ENCODE measurements at regions not wholly inside any gene's neighbourhood (a gene's known extent, or its start where the extent isn't known, plus 50 kb on each side); places are given as distances from the start of the nearest gene placed in this dataset.

- TF ChIP-seq, protein P1, sequence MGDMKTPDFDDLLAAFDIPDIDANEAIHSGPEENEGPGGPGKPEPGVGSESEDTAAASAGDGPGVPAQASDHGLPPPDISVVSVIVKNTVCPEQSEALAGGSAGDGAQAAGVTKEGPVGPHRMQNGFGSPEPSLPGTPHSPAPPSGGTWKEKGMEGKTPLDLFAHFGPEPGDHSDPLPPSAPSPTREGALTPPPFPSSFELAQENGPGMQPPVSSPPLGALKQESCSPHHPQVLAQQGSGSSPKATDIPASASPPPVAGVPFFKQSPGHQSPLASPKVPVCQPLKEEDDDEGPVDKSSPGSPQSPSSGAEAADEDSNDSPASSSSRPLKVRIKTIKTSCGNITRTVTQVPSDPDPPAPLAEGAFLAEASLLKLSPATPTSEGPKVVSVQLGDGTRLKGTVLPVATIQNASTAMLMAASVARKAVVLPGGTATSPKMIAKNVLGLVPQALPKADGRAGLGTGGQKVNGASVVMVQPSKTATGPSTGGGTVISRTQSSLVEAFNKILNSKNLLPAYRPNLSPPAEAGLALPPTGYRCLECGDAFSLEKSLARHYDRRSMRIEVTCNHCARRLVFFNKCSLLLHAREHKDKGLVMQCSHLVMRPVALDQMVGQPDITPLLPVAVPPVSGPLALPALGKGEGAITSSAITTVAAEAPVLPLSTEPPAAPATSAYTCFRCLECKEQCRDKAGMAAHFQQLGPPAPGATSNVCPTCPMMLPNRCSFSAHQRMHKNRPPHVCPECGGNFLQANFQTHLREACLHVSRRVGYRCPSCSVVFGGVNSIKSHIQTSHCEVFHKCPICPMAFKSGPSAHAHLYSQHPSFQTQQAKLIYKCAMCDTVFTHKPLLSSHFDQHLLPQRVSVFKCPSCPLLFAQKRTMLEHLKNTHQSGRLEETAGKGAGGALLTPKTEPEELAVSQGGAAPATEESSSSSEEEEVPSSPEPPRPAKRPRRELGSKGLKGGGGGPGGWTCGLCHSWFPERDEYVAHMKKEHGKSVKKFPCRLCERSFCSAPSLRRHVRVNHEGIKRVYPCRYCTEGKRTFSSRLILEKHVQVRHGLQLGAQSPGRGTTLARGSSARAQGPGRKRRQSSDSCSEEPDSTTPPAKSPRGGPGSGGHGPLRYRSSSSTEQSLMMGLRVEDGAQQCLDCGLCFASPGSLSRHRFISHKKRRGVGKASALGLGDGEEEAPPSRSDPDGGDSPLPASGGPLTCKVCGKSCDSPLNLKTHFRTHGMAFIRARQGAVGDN (IDR thresholded peaks at IDR 0.05) = no peak
- TF ChIP-seq NFYA (IDR thresholded peaks at IDR 0.05; ENCODE audit: borderline replicate concordance, low read depth, low read length) (no peak), NBN (IDR thresholded peaks at IDR 0.05) (no peak), CBFB (IDR thresholded peaks at IDR 0.05; ENCODE audit: low read depth) (no peak), IKZF2 (IDR thresholded peaks at IDR 0.05) (no peak), WRNIP1 (IDR thresholded peaks at IDR 0.05; ENCODE audit: borderline replicate concordance, low read depth, low read length) (no peak), ATF2 (IDR thresholded peaks at IDR 0.05; ENCODE audit: low read length) (no peak), EZH2 (IDR thresholded peaks at IDR 0.05; ENCODE audit: borderline replicate concordance, control insufficient read depth, low read depth, low read length) (no peak), SMARCA5 (IDR thresholded peaks at IDR 0.05) (no peak), PAX8 (IDR thresholded peaks at IDR 0.05) (no peak), SPI1 (IDR thresholded peaks at IDR 0.05; ENCODE audit: borderline replicate concordance, insufficient read depth, low read depth, low read length) (no peak)
- TF ChIP-seq, protein P2, sequence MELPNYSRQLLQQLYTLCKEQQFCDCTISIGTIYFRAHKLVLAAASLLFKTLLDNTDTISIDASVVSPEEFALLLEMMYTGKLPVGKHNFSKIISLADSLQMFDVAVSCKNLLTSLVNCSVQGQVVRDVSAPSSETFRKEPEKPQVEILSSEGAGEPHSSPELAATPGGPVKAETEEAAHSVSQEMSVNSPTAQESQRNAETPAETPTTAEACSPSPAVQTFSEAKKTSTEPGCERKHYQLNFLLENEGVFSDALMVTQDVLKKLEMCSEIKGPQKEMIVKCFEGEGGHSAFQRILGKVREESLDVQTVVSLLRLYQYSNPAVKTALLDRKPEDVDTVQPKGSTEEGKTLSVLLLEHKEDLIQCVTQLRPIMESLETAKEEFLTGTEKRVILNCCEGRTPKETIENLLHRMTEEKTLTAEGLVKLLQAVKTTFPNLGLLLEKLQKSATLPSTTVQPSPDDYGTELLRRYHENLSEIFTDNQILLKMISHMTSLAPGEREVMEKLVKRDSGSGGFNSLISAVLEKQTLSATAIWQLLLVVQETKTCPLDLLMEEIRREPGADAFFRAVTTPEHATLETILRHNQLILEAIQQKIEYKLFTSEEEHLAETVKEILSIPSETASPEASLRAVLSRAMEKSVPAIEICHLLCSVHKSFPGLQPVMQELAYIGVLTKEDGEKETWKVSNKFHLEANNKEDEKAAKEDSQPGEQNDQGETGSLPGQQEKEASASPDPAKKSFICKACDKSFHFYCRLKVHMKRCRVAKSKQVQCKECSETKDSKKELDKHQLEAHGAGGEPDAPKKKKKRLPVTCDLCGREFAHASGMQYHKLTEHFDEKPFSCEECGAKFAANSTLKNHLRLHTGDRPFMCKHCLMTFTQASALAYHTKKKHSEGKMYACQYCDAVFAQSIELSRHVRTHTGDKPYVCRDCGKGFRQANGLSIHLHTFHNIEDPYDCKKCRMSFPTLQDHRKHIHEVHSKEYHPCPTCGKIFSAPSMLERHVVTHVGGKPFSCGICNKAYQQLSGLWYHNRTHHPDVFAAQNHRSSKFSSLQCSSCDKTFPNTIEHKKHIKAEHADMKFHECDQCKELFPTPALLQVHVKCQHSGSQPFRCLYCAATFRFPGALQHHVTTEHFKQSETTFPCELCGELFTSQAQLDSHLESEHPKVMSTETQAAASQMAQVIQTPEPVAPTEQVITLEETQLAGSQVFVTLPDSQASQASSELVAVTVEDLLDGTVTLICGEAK (IDR thresholded peaks at IDR 0.05; ENCODE audit: borderline replicate concordance) = no peak
- in situ Hi-C loops (cut with MboI) = no loop called here
- DNase-seq (ENCODE audit: low read depth, low spot score) (no peak), ATAC-seq (no peak), FAIRE-seq (no peak)
- intact Hi-C loops (cut with micrococcal nuclease; ENCODE audit: unreplicated experiment) = no loop called here
- Histone ChIP-seq H3K4me3 (no peak overlapping the region), H3K4me2 (ENCODE audit: control insufficient read depth, insufficient read depth) (no peak overlapping the region), H3K27ac (ENCODE audit: control insufficient read depth, insufficient read depth) (no peak overlapping the region), H3K9me3 (replicated peaks; ENCODE audit: control insufficient read depth, insufficient read depth, low read length) (no peaks in the 10 kb centered on the region; the same call in 2 of the 3 replicates), H3K27me3 (replicated peaks in 1 of 2; ENCODE audit: control insufficient read depth in 2 of 2, insufficient read depth in 2 of 2, low read length in 1 of 2) (no peaks in the 10 kb centered on the region), H3K36me3 (ENCODE audit: control insufficient read depth in 2 of 2, insufficient read depth in 2 of 2, low read length in 1 of 2) (no peaks in the 10 kb centered on the region), H3K9ac (ENCODE audit: control insufficient read depth, insufficient read depth, low read length) (no peak overlapping the region), H4K20me1 (ENCODE audit: control insufficient read depth, insufficient read depth) (no peaks in the 10 kb centered on the region), H3K79me2 (ENCODE audit: control insufficient read depth, insufficient read depth, low read length) (no peaks in the 10 kb centered on the region), H2AFZ (ENCODE audit: control insufficient read depth, low read depth, low read length) (no peak overlapping the region), H3K4me1 (ENCODE audit: control insufficient read depth, insufficient read depth, low read length) (peaks cover 6% of the 10 kb centered on the region)
- CTCF ChIA-PET = interaction anchor here (0.6 to 1.1 kb wide), 2 partner anchors 207 to 209 kb away, joined by 3 read pairs; partner anchors contain the start of gene ENC1
- POLR2A ChIA-PET = interaction anchor here (1.2 kb wide), 1 partner anchor 15 kb away, joined by 3 read pairs; no protein-coding TSS in a partner anchor
- RAD21 ChIA-PET (ENCODE audit: unreplicated experiment) = interaction anchor here (0.8 to 2.3 kb wide), 4 partner anchors 12 to 200 kb away, joined by 3 to 7 read pairs (median 4); no protein-coding TSS in a partner anchor
- 86% methylated on average over 4 of the region's 4 CpGs for WGBS (ENCODE audit: insufficient coverage, insufficient replicate concordance, low lambda C conversion rate, missing lambda C conversion rate)
- SMC1A ChIA-PET (ENCODE audit: uncharacterized antibody, unreplicated experiment) = interaction anchor here (1.2 to 1.5 kb wide), 2 partner anchors 35 to 58 kb away, joined by 3 read pairs; no protein-coding TSS in a partner anchor
- no TSS peak for BruUV-seq (replicated peaks)
Measured at GRCh38 chr5:74432721-74433120, 207.8 kb downstream of the ENC1 start.
